ENCODE measurements at regions not wholly inside any gene's neighbourhood (a gene's known extent, or its start where the extent isn't known, plus 50 kb on each side); places are given as distances from the start of the nearest gene placed in this dataset.

GRCh38 chr5:4137781-4138180, 542.1 kb downstream of the IRX1 start:
- DNase-seq: no peak

GRCh38 chr5:4142842-4143241, 547.2 kb downstream of the IRX1 start:
- DNase-seq: no peak

- DNase-seq: no peak
These were observed 548.9 kb downstream of the IRX1 start for GRCh38 chr5:4144411-4145007.

DNA sequence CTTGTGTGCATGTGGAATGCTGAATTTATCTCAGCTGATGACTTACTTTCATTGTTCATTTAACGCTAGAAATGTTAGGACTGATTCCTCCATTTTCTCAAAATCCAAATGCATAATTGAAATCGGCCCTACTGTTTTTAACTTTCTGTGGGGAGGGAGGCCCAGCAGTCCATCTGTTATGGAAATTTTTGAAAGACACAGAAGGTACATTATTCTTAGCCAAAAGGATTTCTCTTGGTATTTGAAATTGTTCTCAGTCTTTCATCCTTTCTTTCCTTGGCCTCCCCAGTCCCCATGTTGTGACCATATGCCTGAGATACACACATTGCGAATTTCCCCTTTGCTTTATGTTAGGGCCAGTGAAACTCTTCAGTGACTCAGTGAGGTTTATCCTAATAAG, 549.9 kb downstream of the IRX1 start:
- DNase-seq: no peak

- no peak for DNase-seq
These were observed 552.4 kb downstream of the IRX1 start for GRCh38 chr5:4148009-4148408.

DNA sequence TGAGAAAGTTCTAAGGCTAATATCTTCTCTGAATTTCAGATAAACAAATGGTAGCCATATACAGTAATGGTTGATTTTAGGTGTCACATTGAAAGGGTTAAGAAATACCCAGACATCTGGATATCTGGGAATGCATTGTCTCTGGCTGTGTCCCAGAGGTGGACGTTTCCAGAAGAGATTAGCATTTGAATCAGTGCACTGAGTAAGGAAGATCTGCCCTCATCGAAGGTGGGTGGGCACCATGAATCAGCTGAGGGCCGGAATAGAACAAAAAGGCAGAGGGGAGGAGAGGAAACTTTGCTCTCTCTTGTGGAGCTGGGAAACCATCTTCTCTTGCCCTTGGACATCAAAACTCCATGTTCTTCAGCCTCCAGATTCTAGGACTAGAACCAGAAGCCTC, 554.4 kb downstream of the IRX1 start:
- no peak for DNase-seq

DNA sequence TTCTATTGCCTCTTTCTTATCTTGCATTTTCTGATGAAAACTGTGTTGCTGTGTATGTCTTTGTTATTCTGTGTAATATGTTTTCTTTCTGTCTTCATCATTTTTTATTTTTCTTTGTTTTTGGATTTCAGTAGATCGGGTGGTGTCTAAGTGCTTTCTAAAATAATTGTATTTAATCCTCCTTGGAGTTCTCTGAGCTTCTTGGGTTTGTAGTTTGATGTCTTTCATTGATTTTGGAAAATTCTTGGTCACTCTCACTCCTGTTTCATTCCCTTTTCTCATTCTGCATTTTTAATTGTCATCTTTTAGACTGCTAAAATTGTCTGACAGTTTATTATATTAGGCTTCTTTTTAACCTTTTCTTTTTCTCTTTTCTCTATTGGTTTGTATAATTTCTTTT, 560.5 kb downstream of the IRX1 start:
- no peak for DNase-seq

DNA sequence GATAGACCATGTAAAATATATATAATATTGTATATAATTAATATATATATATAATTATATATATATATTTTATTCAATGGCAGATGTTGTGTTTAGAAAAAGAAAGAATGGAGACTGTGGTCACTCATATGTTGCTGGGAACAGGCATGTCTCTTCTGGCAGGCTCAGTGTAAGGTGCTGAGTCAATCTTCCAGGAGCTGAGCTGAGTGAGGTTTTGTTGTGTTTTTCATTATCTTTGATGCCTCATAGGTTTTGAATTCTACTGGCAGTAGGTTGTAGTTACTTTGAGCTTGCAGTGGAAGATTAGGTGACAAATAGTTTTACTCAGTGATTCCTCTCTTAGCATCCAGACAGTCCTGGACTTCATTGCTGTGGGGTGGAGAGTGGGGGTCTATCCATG, 561.3 kb downstream of the IRX1 start:
- no peak for DNase-seq

- DNase-seq: no peak
These were observed 563.3 kb downstream of the IRX1 start for GRCh38 chr5:4158750-4159447.

- no peak for DNase-seq
These were observed 564.0 kb downstream of the IRX1 start for GRCh38 chr5:4159681-4160080.

DNA sequence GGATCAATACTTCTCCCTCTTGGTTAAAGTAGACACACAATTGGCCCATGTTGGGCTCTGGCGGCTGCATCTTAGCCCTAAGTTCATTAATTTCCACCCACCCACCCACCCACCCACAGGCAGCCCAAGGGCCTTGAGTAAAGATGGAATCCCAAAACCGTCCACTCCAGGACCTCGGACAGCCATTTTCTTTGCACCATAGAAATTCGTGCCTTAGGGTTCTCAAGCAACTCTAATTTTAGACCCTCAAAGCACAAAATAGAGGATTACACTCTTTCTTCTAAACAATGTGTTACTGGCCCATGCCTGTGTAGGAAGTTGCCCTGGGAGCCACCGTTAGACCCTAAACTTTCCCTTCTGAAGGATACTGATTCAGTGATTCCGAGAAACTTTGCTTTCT, 568.5 kb downstream of the IRX1 start:
- no peak for DNase-seq

DNA sequence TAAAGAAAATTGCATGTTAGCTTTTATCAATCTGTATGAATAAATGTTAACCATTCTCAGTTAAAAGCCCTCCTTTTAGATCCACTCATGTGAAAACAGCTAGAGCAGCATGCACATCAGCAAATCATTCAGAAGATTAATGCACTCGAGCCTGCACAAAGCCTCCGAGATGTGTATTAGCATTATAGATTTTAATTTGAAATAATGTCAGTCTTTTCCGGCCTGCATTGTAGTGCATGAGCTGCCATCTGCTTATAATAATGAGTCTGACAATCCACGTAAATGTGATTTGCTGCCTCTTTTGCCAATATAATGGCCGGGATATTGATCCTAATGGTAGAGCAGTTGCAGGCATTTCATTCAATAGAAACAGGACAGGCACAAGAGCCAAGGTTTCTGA, 585.1 kb downstream of the IRX1 start:
- no peak for DNase-seq

- no peak for DNase-seq
These were observed 586.5 kb downstream of the IRX1 start for GRCh38 chr5:4182144-4182543.

DNA sequence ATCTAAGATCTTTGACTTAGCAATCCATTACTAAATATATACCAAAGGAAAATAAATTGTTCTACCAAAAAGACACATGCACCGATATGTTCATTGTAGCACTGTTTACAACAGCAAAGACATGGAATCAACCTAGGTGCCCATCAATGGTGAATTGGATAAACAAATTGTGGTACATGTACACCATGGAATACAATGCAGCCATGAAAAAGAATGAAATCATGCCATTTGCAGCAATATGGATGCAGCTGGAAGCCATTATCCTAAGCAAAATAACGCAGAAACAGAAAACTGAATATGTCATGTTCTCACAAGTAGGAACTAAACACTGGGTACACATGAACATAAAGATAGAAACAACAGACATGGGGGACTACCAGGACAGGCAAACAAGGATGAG, 589.5 kb downstream of the IRX1 start:
- no peak for DNase-seq

- DNase-seq: no peak
These were observed 593.1 kb downstream of the IRX1 start for GRCh38 chr5:4188704-4189103.

GRCh38 chr5:4189317-4189716, 593.7 kb downstream of the IRX1 start:
- peak; percentile 5 for DNase-seq

- DNase-seq: no peak
These were observed 595.4 kb downstream of the IRX1 start for GRCh38 chr5:4191041-4191440.

DNA sequence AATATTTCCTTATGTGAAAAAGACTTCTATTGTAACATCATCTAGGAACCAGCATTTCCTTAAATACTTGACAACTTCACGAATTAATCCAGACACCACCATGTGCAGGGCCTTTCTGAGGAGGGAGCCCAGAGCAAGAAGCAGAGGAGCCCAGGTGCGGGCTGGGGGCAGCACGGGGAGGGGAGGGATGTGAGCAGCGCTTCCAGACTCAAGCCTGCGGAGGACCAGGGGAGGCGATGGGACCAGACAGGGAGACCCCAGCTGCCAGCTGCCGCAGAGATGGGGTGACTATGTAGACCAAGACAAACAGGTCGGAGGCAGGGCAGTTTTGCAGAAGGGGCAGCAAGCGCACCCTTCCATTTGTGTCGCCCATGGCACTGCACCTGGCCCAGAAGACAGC, 596.1 kb downstream of the IRX1 start:
- no peak for DNase-seq

DNA sequence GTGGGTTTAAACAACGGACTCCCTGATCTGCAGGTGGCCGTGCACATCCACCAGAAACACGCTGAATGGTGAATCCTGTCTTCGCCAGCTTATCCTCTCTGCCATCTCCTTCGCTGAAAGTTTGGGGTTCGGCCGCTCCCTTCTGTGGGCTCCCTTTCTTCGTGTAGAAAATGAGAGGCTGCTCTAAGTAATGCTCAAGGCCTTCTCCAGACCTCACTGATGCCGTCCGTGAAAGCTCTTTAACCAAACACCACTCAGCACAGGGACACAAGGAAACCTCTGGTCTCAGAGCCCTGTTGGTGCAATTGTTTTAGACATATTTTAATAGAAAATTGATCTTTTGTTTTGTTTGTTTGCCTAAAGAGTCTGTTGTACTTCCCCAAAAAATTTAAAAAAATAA, 596.5 kb downstream of the IRX1 start:
- DNase-seq: no peak

- no peak for DNase-seq
These were observed 601.1 kb downstream of the IRX1 start for GRCh38 chr5:4196744-4197143.

GRCh38 chr5:4197151-4197550, 601.5 kb downstream of the IRX1 start:
- no peak for DNase-seq

GRCh38 chr5:4198461-4198860, 602.8 kb downstream of the IRX1 start:
- no peak for DNase-seq

DNA sequence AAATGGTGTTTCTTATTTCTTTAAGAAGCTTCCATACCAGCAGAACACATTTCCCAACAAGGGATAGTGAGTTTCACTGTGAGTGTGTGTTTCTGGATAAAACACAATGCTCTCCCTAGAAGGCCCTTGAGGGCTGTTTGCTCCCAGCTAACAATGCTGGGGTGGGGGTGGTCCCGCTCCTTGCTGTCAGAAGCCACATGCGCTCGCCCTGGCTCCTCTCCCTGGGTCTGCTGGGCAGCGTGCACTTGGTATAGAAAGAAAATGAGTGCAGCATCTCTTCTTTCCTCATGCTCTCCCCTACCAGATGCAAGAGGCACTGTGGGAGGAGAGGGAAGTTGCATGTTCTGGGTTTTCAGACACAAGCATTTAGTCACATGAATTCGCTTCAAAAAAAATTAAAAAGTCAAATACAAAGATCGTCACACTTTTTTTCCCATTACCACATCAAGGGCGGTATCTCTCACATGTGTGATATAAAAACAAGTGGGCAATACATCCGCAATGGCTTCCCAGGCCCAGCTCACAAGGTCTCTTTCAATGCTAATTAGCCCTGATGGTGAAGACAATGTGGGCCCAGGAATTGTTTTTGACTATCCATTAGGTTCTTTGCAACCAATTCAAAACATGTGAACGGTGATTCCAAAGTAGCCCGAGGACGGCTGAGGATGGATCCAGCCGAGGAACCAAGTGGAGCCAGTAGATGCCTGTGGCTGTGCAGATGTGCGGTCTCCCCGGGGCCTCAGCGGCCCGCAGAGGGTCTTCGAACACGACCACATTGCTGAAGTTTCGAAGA, 603.6 kb downstream of the IRX1 start:
- no peak for DNase-seq

DNA sequence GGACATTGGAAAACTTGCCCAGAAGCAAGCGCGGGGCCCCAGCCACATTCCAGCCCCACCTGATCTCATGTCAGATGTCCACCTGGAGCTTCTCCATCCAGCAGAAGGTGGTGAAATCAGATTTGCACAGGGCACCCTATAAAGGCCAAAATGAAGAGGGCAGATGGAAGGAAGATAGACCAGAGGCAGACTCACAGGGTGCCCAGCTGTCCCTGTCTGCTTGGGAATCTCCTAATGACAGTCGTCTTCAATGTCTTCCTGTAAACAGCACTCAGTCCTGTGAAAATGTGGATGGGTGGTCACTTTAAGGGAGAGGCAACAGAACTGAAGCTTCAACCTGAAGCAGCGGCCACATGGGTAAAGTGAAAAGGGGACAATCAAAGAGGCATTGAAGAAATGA, 607.5 kb downstream of the IRX1 start:
- no peak for DNase-seq
